ENCODE measurements at regions not wholly inside any gene's neighbourhood (a gene's known extent, or its start where the extent isn't known, plus 50 kb on each side); places are given as distances from the start of the nearest gene placed in this dataset.

DNA sequence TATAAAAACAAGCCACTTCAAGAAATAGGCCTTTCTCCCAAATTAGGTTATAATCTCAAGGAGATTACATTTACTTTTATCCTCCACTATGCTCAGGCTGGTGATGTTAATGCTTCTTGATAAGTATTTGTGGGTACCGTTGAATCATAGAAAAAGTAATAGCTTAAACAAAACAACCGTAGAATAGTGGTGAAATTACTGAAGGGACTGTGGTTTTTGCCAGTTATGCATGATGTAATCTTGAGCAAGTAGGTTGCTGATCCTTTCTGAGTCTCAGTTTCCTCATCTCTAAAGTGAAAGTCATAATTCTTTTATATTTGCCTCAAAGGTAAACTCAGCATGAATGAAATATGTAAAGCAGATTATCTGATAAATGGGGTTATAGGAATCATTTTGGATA, 187.3 kb upstream of the JAG1 start:
- FAIRE-seq (peak; percentile 97), DNase-seq (ENCODE audit: low spot score) (peak; percentile 89)

DNA sequence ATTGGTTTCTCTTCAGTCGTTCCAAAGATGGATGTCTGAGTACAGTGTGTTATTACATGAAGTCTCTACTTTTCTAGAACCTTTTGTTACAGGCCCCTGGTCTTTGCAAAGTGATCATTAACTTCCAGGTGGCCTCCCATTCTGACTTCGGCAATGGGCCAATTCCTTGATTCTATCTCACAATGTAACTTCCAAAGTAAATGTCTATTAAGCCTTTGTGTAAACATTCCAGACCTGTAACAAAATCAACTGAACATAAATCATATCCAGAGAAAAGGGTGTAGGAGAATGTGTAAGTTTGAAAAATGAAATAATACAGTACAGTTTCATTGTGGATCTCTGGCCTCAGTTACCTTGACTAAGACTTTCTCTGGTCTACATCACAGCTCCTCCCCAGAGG, 187.8 kb upstream of the JAG1 start:
- DNase-seq (ENCODE audit: low spot score) (peak; percentile 85), FAIRE-seq (no peak)

DNA sequence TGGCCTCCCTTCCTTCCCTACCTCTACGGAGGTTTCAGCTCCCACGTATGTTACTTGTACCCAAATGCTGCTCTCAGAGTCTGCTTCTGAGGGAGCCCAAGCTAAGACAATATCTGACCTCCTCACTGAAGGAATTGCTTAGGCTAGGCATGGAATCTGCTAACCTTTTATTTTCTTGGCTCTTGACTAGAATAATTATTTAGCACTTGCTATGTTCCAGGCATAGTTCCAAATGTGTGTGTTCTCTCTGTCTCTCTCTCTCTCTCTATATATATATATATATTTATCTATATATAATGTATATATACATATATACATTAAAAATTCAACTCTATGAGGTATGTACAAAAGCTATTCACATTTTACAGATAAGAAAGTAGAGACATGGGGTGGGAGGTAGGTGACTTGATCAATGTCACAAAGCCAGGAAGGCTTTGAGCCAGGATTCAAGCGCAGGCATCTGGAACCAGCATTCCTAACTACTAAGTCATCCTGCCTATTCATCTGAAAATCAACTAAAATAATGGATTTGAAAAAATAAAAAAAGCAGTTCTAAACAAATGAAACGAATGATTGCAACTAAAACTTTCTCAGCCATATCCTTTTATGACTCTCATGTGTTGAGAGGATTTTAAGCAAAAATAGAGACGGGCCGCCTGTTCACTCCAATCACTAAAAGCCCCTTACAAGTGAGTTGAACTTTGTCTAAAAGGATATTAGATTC, 189.7 kb upstream of the JAG1 start:
- FAIRE-seq, result peak; percentile 97
- peak; percentile 88 for DNase-seq (ENCODE audit: low spot score)

DNA sequence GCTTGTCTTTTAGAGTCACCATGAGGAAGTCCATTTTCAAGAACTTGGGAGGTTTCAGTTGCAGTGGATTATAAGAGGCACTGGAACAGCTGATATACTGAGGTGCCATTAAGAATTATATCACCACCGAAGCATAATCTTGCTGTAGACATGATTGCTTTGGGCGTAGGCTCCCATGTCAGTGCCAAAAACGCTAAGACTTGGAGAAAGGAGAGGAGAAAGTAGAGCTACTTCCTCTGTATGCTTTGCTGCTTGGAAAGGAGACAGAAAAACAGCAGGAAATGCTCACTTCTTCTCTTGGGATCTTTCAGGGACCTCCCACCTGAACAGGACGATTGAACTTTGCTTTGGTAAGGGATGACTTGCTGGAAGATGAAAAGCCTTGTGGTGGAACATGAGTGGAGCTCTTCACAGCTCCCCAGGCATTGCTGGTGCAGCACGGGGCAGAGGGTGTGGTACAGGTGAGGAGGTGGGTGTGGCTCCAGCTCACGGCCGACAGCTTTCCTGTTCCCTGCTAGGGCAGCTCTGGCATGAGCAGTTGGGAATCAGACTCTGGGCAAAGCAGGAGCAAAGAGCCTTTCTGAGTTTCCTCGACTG, 190.4 kb upstream of the JAG1 start:
- DNase-seq (ENCODE audit: low spot score), result peak; percentile 53
- FAIRE-seq, result peak; percentile 15

DNA sequence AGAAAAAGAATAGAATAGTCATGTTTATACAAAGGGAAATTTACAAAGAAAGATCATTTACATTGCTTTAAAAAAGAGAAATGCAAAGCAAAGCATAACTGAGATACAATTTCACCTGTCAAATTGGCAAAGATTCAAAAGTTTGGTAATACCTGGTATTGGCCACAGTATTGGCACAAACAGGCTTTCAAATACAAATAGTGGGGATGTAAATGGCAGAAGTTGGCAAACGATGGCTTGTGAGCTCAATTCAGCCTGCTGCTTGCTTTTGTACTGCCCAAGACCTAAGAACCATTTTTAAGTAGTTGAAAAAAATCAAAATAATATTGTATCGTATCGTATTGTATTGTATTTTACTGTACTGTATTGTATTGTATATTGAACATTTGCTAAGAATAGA, 194.5 kb upstream of the JAG1 start:
- FAIRE-seq (no peak), DNase-seq (ENCODE audit: low spot score) (no peak)

DNA sequence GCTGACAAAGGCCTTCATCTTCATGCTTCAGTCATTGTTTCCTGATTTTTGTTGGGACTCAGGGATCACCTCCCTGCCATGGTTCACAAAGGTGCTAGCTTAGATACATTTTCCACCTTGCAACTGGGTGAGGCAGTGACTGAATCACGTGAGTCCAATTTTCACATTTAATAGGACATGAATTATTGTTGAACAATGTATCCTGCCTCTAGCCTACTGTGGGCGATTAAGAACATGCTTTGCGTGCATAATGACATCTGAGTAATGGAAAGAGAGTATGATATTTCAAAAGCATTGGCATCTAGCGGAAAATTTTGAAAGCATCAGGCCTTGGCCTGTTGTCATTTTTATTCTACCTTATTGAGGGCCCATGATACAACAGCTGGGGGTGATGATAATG, 199.2 kb upstream of the JAG1 start:
- no peak for FAIRE-seq
- no peak for DNase-seq (ENCODE audit: low spot score)

DNA sequence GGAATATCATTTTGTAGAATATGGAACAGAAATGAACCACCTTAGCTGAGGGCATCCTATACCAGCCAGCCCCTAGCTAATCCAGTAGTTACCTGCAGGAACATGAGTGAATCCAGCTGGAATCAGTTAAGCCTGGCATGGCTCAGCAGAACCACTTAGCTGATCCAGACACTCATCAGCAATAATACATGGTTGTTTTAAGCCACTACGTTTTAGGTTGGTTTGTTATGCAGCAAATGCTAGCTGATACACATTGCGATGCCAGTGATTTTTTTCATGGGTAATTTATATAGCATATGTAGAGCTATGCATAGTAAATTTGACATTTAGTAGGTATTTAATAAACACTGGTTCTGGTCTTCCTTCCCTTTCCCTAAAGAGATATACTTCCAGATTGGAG, 201.9 kb upstream of the JAG1 start:
- FAIRE-seq (no peak), DNase-seq (ENCODE audit: low spot score) (no peak)

DNA sequence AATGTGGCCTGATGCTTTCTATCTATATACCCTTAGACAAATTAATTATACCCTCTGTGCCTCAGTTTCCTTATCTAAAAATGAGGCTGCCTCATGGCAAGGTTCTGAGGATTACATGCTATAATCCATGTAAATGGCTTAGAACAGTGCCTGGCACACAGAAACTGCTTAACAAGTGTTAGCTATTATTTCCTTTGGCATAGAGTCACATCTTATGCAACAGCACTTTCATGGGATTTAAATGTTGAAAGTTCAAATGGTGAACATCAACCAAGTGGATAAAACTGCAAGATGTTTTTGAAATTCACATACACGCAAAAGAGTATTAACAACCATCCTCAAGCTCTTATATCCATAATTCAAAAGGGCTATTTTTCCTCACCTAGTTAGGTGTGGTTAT, 202.8 kb upstream of the JAG1 start:
- DNase-seq (ENCODE audit: low spot score) (no peak), FAIRE-seq (no peak)

DNA sequence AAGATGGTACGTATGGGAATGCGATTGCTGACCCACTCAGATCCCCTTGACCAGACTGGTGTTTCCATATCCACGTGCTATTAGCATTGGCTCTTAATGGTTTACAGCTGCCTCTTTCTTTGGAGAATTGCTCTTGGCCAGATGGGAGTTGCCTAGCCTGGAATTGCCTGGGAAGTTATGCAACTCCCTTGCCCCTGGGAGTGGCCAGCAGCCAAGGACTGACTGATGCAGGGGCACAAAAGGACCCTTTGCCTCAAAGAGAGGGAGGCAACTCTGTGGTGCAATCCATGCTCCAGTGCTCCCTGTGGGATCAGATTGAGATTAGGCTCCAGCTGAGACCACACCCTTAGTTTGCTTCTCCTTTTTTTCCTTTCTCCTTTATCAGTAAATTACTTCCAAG, 203.5 kb upstream of the JAG1 start:
- DNase-seq (ENCODE audit: low spot score) (no peak), FAIRE-seq (no peak)

DNA sequence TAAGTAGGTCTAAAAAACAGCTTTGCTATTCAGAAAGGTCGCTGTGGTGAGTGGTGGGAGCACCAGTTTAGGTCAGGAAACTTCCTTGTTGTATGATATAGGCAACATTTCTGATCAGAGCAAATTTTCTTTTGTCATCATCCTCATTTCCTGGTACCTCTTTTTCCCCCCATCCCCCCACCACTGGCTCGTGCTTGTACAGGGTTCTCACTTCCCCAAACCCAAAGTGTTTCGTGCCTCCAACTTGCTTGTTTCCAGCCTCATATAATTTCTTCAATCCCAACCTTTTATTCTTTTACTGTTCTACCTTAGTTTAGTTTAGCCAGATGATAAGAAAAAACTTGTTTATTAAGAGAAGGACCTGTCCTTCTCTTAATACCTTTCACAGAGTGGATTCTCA, 209.4 kb upstream of the JAG1 start:
- FAIRE-seq (no peak), DNase-seq (ENCODE audit: low spot score) (no peak)

DNA sequence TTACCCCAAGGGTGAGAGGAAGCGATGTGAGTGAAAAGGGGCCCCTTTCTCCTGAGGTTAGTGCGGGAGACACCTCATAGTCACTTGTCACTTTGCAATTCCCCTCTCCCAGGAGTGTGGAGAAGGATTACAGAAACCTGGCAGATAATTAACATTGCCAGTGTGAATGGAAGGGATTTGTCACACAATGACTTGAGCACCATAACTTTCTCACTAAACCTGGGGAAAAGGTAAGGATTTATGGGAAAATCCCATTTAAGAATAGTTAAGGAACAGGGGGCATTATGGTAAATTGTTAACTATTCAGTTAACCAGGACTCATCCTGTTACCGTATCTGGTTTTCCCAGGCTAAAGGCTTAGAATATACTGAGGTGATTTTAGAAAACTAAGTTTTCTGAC, 219.5 kb upstream of the JAG1 start:
- FAIRE-seq, result peak; percentile 97
- peak; percentile 60 for DNase-seq (ENCODE audit: low spot score)

DNA sequence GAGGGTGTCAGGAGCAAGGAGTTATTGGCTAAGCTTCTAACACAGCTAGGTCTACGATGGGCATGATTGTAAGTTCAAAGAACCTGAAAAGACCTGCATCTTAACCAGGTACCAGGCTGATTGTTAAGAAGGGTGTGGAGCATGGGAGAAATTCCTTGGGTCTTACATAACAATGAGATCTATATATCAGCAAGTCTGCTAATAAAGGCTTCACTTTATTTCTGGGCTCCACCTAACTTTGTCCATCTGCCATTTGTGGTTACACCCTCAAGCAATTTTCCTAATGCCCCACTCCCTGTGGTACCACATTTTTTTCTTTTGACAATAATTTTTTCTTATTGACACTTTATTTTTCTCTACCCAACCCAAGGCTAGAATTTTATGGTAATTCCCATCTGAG, 223.5 kb upstream of the JAG1 start:
- no peak for DNase-seq (ENCODE audit: low spot score)

DNA sequence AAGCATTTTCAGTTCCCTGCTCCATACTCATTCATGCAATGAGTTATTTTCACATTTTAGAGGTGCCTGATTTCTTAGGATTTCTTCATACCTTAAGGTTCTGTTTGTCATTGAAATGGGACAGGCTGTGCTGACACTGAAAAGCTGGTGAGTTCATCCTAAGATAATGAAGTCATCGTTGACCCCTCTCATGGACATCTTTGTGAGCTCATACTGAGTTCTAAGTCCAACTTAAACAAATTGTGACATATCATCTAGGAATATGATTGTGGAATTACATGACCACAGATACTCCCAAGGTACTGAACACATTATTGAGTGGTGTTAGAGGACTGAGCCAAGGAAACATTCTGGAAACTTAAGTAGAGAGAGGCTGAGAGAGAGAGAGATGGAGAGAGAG, 224.8 kb upstream of the JAG1 start:
- DNase-seq (ENCODE audit: low spot score), result peak; percentile 36
- no peak for FAIRE-seq

More for the DNA sequence above, 223.5 kb upstream of the JAG1 start:
- no peak for FAIRE-seq

DNA sequence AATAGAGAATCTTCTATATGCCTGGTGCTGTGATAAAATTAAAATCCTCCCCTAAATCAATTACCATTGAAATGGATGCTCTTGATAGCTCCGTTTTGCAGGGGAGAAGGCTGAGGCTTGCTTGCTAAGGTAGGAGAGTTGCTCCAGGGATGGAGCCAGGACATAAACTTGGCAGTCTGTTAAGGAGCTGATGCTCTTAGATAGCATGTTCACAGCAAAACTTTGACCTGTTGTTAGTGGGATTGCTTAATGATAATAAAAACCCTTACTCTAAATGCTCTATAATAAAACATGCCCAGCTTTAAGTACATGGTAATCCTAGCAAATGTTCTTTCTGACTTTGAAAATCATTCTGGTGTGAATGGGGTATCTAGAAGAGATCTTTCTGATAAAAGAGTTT, 228.4 kb upstream of the JAG1 start:
- DNase-seq (ENCODE audit: low spot score), result no peak
- no peak for FAIRE-seq

DNA sequence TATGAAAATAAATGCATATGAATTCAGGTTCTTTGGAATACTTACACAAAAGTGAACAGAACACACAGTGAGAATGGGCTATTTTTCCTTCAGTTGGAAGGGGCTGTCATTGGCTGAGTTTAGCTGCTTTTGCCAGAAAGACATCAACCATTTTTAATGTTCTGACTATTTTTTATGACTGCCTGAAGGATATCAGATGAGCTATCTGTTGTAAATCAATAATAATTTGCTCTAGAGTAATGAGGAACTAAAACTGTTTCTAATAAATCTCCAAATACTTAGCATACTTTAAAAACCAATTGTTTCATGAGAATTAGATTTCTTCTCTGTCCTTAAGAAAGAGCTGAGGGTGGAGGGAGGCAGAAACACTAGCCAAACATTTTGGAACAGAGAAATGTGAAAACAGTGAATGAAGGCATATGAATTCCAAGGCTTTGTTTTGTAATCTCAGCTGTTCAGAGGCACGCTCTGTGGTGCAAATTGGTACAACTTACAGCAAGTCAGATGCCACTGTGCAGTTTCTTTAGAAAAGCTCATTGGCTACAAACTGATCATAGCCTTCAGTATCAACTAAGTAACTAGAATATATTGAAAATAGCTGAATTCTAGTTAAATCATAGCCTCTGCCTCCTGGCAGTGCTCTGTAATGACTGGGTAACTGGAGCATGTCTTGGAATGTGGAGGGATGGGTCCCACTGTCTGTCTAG, 228.9 kb upstream of the JAG1 start:
- DNase-seq (ENCODE audit: low spot score) (no peak), FAIRE-seq (no peak)

DNA sequence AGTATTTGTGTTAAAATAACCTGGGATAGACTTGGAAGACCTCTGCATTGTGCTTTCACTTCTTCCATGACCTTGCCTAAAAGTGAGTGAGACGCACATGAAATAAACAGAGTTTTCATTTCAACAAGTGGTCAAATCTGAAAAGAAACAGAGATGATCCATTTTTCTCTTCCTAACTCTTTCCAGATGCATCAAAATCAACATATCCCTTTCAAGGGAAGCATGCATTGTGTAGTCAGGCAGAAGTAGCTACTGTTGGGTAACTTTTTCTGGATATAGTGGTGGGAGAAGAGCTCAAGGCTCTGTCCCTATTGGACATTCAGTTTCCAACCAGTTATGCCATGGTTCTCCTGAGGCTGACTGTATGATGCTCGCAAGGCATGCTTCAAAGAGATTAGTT, 233.0 kb upstream of the JAG1 start:
- no peak for DNase-seq (ENCODE audit: low spot score)
- no peak for FAIRE-seq

DNA sequence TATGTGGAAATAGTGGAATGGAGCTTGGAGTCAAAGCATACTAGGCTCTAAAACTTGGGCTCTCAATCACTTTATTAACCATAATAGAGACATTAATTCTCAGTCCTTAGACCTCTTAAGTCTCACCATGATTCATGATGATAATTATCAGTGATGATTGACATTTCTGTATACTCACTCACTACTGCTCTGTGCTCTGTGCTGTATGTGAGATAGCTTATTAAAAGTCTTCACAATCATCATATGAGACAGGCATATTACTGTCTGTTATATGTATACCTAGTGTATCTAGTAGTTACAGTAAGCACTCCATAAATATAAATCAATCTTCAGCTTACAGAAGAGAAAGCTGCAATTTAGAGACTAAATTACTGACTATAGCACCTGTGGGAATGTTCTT, 236.0 kb upstream of the JAG1 start:
- FAIRE-seq, result no peak
- no peak for DNase-seq (ENCODE audit: low spot score)

DNA sequence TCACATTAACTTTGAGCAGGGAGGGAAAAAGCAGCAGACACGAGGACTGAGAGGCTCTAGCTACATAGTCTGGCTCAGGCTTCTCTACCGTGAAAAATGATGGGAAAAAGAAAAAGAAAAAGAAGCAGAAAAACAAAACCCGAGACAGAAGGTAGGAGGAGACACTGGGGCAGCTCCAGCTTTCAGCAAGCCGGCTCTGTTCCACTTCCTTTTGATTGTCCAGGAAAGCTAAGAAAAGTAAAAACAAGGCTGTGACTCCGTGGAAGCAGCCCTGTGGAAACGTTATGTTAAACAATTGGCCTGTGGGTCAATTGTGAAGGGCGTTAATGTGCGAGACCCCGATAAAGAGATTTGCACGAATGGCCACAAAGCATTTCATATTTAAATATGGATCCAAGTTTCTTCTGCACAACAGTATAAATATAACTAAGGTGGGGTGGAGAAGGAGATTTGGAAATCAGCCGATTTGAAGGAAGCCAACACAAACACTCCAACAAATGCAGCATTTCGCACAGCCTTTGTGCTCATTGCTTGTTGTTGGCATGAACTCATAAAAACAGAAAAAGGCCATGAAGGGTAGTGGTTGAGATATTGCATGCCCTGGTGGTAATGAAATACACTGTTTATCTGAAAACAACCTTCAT, 236.9 kb upstream of the JAG1 start:
- FAIRE-seq (no peak), DNase-seq (ENCODE audit: low spot score) (no peak)

DNA sequence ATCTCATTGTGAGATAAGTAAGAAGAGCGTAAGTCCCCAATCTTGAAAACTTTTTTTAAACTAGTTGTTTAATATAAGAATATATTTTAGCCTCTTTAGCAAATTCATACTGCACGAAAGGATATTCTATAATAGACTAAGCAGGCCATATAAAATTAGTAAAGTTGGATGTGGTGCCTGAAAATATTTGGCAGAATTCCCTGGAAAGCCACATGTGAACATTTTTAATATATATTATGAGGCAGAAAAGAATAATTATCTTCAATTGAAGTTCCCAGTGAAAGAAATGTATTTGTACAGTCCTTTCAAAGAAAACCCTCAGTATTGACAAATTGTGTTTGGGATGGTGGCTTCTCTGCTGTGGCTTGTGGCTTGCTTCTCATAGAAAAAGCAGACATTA, 237.5 kb upstream of the JAG1 start:
- FAIRE-seq (no peak), DNase-seq (ENCODE audit: low spot score) (no peak)

DNA sequence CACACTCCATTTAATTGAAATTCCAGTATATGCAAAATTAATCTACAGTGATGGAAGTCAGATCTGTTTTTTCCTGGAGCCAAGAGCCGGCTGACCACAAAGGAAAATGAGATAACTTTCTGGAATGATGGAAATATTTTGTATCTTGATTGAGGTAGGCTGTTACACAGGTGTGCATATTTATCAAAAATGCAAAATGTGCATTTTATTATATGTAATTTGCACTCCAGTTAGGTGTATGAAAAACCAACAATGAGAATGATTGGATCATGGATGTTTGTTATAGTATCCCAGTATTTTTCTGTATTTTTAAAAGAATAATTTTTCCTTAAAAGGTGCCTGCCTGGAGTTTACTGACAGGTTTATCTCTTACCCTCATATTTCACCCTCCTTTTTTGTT, 242.0 kb upstream of the JAG1 start:
- no peak for DNase-seq (ENCODE audit: low spot score)
- no peak for FAIRE-seq

DNA sequence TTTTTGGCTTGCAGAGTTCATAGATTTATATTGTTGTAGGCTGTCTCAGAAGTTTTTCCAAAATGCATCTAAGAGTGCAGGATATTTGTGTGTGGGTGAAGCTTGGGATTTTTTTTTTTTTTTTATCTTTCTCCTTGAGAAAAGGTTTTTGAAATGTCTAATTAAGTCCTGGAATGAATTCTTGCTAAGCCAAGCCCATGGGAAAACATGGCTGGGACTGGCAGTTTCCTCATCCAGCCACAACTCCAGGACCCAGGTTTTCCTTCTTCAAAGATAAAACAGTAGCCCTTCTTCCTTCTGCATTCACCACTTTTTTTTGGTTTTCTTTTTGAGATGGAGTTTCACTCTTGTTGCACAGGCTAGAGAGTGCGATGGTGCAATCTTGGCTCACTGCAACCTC, 242.5 kb upstream of the JAG1 start:
- FAIRE-seq, result no peak
- DNase-seq (ENCODE audit: low spot score), result no peak

DNA sequence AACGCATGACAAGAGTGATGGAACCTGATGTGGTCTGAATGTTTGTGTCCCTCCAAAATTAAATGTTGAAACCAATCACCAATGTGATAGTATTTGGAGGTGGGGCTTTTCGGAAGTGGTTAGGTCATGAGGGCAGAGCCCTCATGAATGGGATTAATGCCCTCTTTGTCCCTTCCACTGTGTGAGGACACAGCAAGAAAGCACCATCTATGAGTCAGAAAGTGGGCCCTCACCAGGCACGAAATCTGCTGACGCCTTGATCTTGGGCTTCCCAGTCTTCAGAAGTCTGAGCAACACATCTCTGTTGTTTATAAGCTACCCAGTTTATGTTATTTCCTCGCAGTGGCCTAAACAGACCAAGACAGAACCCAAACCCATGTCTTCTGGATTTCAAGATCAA, 244.0 kb upstream of the JAG1 start:
- FAIRE-seq (no peak), DNase-seq (ENCODE audit: low spot score) (no peak)

All from RCC 7860 (cell line).